AML-193 (cell line): ENCODE measurements at regions not wholly inside any gene's neighbourhood (a gene's known extent, or its start where the extent isn't known, plus 50 kb on each side); places are given as distances from the start of the nearest gene placed in this dataset.

Experiments used
- DNase-seq, 2 experiments: peaks; one replicate each; lab custom pipeline; 2025; lab: John Stamatoyannopoulos, UW

GRCh38 chr10:108788891-108789290, 1134.4 kb downstream of the XPNPEP1 start:
- DNase-seq, result no peak

- no peak for DNase-seq
Observed at GRCh38 chr10:108787932-108788331, 1135.4 kb downstream of the XPNPEP1 start.

- DNase-seq, result no peak
Observed at GRCh38 chr10:108785011-108785410, 1138.3 kb downstream of the XPNPEP1 start.

GRCh38 chr10:108784534-108784933, 1138.8 kb downstream of the XPNPEP1 start:
- DNase-seq, result no peak

- DNase-seq, result peak; percentile 43 to 59
Observed at GRCh38 chr10:108783897-108784296, 1139.4 kb downstream of the XPNPEP1 start.

- DNase-seq, result no peak
Observed at GRCh38 chr10:108782411-108782810, 1140.9 kb downstream of the XPNPEP1 start.

GRCh38 chr10:108779501-108779900, 1143.8 kb downstream of the XPNPEP1 start:
- no peak for DNase-seq

GRCh38 chr10:108775911-108776475, 1147.3 kb downstream of the XPNPEP1 start:
- no peak for DNase-seq

- DNase-seq, result no peak
Observed at GRCh38 chr10:108771106-108771505, 1152.2 kb downstream of the XPNPEP1 start.

GRCh38 chr10:108765794-108766193, 1157.5 kb downstream of the XPNPEP1 start:
- DNase-seq, result no peak

GRCh38 chr10:108757946-108758345, 1165.4 kb downstream of the XPNPEP1 start:
- no peak for DNase-seq

GRCh38 chr10:108755646-108756045, 1167.7 kb downstream of the XPNPEP1 start:
- DNase-seq, result no peak

GRCh38 chr10:108753326-108753725, 1170.0 kb downstream of the XPNPEP1 start:
- DNase-seq, result no peak

- no peak for DNase-seq
Observed at GRCh38 chr10:108749042-108749441, 1174.3 kb downstream of the XPNPEP1 start.

- DNase-seq, result no peak
Observed at GRCh38 chr10:108736111-108736510, 1187.2 kb downstream of the XPNPEP1 start.

- DNase-seq, result no peak
Observed at GRCh38 chr10:108735380-108735779, 1187.9 kb downstream of the XPNPEP1 start.

- DNase-seq, result no peak
Observed at GRCh38 chr10:108721874-108722273, 1201.4 kb downstream of the XPNPEP1 start.

- DNase-seq, result no peak
Observed at GRCh38 chr10:108716352-108716751, 1207.0 kb downstream of the XPNPEP1 start.

- no peak for DNase-seq
Observed at GRCh38 chr10:108709927-108710722, 1213.2 kb downstream of the XPNPEP1 start.

GRCh38 chr10:108708363-108708762, 1214.9 kb downstream of the XPNPEP1 start:
- DNase-seq, result no peak

- DNase-seq, result no peak
Observed at GRCh38 chr10:108696792-108697477, 1226.4 kb downstream of the XPNPEP1 start.

- no peak for DNase-seq
Observed at GRCh38 chr10:108691126-108691525, 1232.2 kb downstream of the XPNPEP1 start.

- DNase-seq, result no peak
Observed at GRCh38 chr10:108690530-108690929, 1232.8 kb downstream of the XPNPEP1 start.
